Hepatocyte (in vitro differentiated cells): ENCODE measurements at regions not wholly inside any gene's neighbourhood (a gene's known extent, or its start where the extent isn't known, plus 50 kb on each side); places are given as distances from the start of the nearest gene placed in this dataset.

Experiments used
- EZH2 ChIP-seq: fragments of 200-600 bp; sonication (generic); IDR thresholded peaks from 2 replicates; pipeline ENCODE4 v1.6.1; 2016; ENCODE audit warnings: antibody characterized with exemption, mild to moderate bottlenecking, borderline replicate concordance
- EZH2phosphoT487 ChIP-seq: fragments of 200-600 bp; sonication (generic); IDR thresholded peaks from one replicate; pipeline ENCODE4 v1.6.1; 2018; ENCODE audit warnings: antibody characterized with exemption, mild to moderate bottlenecking, low read depth, moderate library complexity; ENCODE audit not compliant: unreplicated experiment, severe bottlenecking
- TF ChIP-seq, protein P1 (sequence below): fragments of 200-600 bp; sonication (generic); IDR thresholded peaks from 2 replicates; pipeline ENCODE4 v1.5.1; 2016; ENCODE audit warnings: antibody characterized with exemption, mild to moderate bottlenecking; ENCODE audit not compliant: poor library complexity

DNA sequence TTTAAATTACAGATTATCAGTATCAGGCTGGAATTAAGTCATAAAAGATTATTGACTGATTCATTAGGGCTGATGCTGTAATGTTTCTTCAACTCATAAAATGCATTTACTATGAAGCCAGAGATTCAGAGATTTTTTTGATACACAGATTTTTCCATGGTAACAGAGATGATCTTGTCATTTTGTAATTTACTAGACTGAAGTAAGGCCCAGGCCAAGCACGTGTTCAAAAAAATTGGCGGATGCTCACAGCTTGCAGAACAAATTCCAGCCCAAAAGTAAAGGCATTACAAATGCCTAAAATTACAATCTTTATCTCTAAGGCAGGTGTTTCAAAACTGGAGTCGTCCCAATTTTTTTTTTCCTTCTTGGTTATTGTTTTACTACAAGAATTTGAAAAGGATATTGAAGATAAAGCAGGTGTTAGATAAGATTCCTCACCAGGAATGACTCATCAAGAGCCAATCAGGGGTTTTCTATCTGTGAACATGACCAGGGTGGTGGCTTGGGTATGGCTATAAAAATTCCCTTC, 78.4 kb upstream of the MEOX2 start:
- TF ChIP-seq, protein P1, sequence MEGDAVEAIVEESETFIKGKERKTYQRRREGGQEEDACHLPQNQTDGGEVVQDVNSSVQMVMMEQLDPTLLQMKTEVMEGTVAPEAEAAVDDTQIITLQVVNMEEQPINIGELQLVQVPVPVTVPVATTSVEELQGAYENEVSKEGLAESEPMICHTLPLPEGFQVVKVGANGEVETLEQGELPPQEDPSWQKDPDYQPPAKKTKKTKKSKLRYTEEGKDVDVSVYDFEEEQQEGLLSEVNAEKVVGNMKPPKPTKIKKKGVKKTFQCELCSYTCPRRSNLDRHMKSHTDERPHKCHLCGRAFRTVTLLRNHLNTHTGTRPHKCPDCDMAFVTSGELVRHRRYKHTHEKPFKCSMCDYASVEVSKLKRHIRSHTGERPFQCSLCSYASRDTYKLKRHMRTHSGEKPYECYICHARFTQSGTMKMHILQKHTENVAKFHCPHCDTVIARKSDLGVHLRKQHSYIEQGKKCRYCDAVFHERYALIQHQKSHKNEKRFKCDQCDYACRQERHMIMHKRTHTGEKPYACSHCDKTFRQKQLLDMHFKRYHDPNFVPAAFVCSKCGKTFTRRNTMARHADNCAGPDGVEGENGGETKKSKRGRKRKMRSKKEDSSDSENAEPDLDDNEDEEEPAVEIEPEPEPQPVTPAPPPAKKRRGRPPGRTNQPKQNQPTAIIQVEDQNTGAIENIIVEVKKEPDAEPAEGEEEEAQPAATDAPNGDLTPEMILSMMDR: no peak
- TF ChIP-seq EZH2phosphoT487 (no peak), EZH2 (no peak)
